Mucosa of descending colon (tissue), 3 donors: ENCODE measurements at regions not wholly inside any gene's neighbourhood (a gene's known extent, or its start where the extent isn't known, plus 50 kb on each side); places are given as distances from the start of the nearest gene placed in this dataset.

Experiments used
- ATAC-seq: fragments of 200-7000 bp; cut with Tn5 transposase; one replicate; pipeline ENCODE4 v1.9.1; 2020; ENCODE audit warnings: mild to moderate bottlenecking, moderate library complexity
- DNase-seq, 3 donors: peaks; one replicate each; pipeline ENCODE4 v3.0.0-alpha.2; 2020
- H3K36me3 ChIP-seq: fragments of 200-600 bp; one replicate; pipeline ENCODE4 v1.8.0; 2021; ENCODE audit warnings: low read depth, mild to moderate bottlenecking
- H3K4me1 ChIP-seq: fragments of 200-600 bp; one replicate; pipeline ENCODE4 v1.8.0; 2021; ENCODE audit warnings: low read depth, mild to moderate bottlenecking
- H3K4me3 ChIP-seq: fragments of 200-600 bp; one replicate; pipeline ENCODE4 v1.8.0; 2021; ENCODE audit warnings: mild to moderate bottlenecking
- H3K9me3 ChIP-seq: fragments of 200-600 bp; one replicate; pipeline ENCODE4 v1.8.0; 2021; ENCODE audit warnings: mild to moderate bottlenecking
- CTCF ChIP-seq: fragments of 200-600 bp; IDR thresholded peaks from one replicate; pipeline ENCODE4 v1.8.0; 2022; ENCODE audit warnings: antibody characterized with exemption, mild to moderate bottlenecking
- intact Hi-C, 2 donors: fragments of 100-400 bp; cut with DNase I in 1 of 2; cut with micrococcal nuclease in 1 of 2; formaldehyde crosslinking; loops; one replicate each; pipeline versions ENCODE4 v1.11.0 to v1.11.1; 2022; cut with DNase I, micrococcal nuclease
- donor health status: DM: no; HTN: no; CAD: no; lungs with moderate emphysema.
- donor health status: DM: no; HTN: no; CAD: no.
- donor health status: DM: no; HTN: yes; CAD: no.

DNA sequence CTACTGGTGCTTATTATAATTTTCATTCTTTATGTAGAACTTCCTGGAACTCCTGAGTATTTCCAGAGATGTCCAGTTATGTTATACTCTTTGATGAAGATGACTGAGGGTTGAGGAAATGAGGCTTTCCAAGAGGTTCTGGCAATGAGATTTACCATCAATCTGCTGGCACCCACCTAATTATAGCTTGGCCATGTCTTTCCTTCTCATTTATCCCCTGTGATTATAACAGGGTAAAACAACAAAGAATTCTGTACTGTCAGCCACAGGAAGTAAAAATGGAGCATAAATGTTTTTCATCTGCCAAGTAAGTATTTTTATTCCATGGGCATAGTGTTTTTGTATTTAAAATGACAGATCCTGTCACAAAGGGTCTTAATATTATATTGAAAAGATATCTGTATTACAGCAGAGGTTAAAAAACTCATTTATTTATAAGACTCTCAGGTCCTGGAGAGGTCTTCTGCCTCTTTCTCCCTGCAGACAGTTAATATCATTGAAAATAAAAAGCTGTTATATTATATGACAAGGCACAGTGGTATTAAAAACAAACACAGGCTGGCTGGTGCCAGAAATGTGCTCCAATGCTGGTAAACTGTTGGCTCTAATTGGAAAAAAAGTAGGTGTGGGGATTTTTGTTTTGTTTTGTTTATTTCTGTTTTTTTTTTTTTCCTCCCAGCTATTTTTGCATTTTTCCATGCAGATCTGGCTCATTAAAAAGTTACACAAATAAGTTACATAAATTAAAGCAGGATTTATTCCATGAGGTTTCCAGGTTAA is 1764.1 kb upstream of the CELF4 start:
- DNase-seq (no peak), ATAC-seq (no peak)
- H3K4me1 ChIP-seq, result no peaks in the 10 kb centered on the region
- H3K4me3 ChIP-seq, result no peak overlapping the region
- H3K9me3 ChIP-seq, result no peaks in the 10 kb centered on the region
- TF ChIP-seq CTCF, result no peak
- intact Hi-C loops, result no loop called here
- no peaks in the 10 kb centered on the region for H3K36me3 ChIP-seq

- Histone ChIP-seq H3K36me3 (no peaks in the 10 kb centered on the region), H3K9me3 (no peaks in the 10 kb centered on the region), H3K4me1 (no peaks in the 10 kb centered on the region), H3K4me3 (no peak overlapping the region)
- ATAC-seq (no peak), DNase-seq (no peak)
- no peak for TF ChIP-seq CTCF
- intact Hi-C loops, result no loop called here
These were observed 1761.2 kb upstream of the CELF4 start for GRCh38 chr18:39326772-39327171.

GRCh38 chr18:39325973-39326372 is 1760.4 kb upstream of the CELF4 start:
- ATAC-seq, result no peak

GRCh38 chr18:39319141-39319540 is 1753.5 kb upstream of the CELF4 start:
- Histone ChIP-seq H3K36me3 (no peaks in the 10 kb centered on the region), H3K4me1 (no peaks in the 10 kb centered on the region), H3K9me3 (no peaks in the 10 kb centered on the region), H3K4me3 (no peak overlapping the region)
- intact Hi-C loops, result no loop called here
- DNase-seq (no peak), ATAC-seq (no peak)
- no peak for TF ChIP-seq CTCF

More at GRCh38 chr18:39325973-39326372, 1760.4 kb upstream of the CELF4 start:
- no peaks in the 10 kb centered on the region for H3K9me3 ChIP-seq
- DNase-seq, result no peak
- H3K4me1 ChIP-seq, result no peaks in the 10 kb centered on the region
- intact Hi-C loops, result no loop called here
- no peak for TF ChIP-seq CTCF
- no peaks in the 10 kb centered on the region for H3K36me3 ChIP-seq
- no peak overlapping the region for H3K4me3 ChIP-seq

DNA sequence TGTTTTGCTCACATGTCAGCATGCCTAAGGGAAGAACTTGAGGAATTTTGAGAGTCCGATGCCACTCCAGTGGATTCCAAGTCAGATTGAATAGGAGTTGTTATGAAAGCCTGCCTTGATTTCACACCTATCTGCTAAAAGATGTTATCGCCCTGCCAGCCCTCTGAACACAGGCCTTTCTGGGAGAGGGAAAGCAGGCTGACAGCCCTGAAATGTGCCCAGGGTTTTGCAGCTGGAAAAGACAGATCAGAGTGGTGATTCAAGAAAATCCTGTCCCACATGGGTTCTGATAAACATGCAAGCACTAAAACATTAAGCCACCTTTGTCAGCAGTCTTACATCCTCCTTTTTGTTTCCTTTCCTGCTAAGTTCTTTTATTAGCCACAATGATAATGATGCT is 1752.9 kb upstream of the CELF4 start:
- H3K36me3 ChIP-seq, result no peaks in the 10 kb centered on the region
- TF ChIP-seq CTCF, result no peak
- H3K4me1 ChIP-seq, result no peaks in the 10 kb centered on the region
- ATAC-seq (no peak), DNase-seq (no peak)
- intact Hi-C loops, result no loop called here
- no peaks in the 10 kb centered on the region for H3K9me3 ChIP-seq
- H3K4me3 ChIP-seq, result no peak overlapping the region
